Gastrocnemius medialis (tissue), 4 donors: ENCODE measurements at regions not wholly inside any gene's neighbourhood (a gene's known extent, or its start where the extent isn't known, plus 50 kb on each side); places are given as distances from the start of the nearest gene placed in this dataset.
"Not testable (repeated sequence)": the region's sequence is repeated elsewhere in the genome, so short reads cannot be mapped to it uniquely, and the experiment has no call there.

Experiments used
- CTCF ChIP-seq, 5 experiments: fragments of 450-650 bp in 3 of 5; fragments of 200-600 bp in 2 of 5; sonication (generic) in 2 of 5; IDR thresholded peaks in 4 of 5; conservative IDR thresholded peaks in 1 of 5; 1 replicate in 4 of 5; 2 replicates in 1 of 5; pipeline ENCODE4 v1.5.1; 2016 to 2019; ENCODE audit warnings: antibody characterized with exemption in 5 of 5, mild to moderate bottlenecking in 3 of 5, moderate library complexity in 3 of 5
- POLR2A ChIP-seq, 2 donors: fragments of 450-650 bp; IDR thresholded peaks; one replicate each; pipeline ENCODE4 v1.6.1; 2017; ENCODE audit warnings: antibody characterized with exemption in 2 of 2, mild to moderate bottlenecking in 2 of 2, moderate library complexity in 2 of 2

GRCh38 chr1:206271153-206271552 lies 67.8 kb downstream of the SRGAP2 start:
- not testable (repeated sequence) for TF ChIP-seq POLR2A (IDR thresholded peaks at IDR 0.05); CTCF (IDR thresholded peaks at IDR 0.05 in 4 of 5, conservative IDR thresholded peaks at IDR 0.05 in 1 of 5)
